ENCODE measurements at regions not wholly inside any gene's neighbourhood (a gene's known extent, or its start where the extent isn't known, plus 50 kb on each side); places are given as distances from the start of the nearest gene placed in this dataset.

DNA sequence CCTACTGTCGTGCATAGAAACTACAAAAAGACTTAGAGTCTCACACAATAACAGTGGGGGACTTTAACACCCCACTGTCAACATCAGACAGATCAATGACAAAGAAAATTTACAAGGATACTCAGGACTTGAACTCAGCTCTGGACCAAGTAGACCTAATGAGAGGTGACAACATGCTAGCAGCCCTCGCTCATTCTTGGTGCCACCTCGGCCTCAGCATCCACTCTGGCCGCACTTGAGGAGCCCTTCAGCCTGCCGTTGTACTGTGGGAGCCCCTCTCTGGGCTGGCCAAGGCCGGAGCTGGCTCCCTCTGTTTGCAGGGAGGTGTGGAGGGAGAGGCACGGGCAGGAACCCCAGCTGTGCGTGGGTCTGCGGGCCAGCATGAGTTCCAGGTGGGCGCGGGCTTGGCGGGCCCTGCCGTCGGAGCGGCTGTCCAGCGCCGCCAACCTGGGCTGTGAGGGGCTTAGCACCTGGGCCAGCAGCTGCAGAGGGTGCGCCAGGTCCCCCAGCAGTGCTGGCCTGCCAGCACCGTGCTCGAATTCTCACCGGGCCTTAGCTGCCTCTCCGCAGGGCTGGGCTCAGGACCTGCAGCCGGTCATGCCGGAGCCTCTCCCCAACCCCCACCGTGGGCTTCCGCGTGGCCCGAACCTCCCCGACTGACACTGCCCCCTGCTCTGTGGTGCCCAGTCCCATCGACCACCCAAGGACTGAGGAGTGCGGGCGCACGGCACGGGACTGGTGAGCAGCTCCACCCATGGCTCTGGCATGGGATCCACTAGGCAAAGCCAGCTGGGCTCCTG, 205.6 kb downstream of the FRK start:
- Histone ChIP-seq H3K4me1 (ENCODE audit: control insufficient read depth in 1 of 2, low read depth in 2 of 2) (no peaks in the 10 kb centered on the region), H3K36me3 (no peaks in the 10 kb centered on the region), H3K27ac (no peak overlapping the region), H3K4me3 (no peak overlapping the region), H3K27me3 (replicated peaks; ENCODE audit: insufficient read depth) (no peaks in the 10 kb centered on the region), H3K9me3 (no peaks in the 10 kb centered on the region)
- TF ChIP-seq, protein P1, sequence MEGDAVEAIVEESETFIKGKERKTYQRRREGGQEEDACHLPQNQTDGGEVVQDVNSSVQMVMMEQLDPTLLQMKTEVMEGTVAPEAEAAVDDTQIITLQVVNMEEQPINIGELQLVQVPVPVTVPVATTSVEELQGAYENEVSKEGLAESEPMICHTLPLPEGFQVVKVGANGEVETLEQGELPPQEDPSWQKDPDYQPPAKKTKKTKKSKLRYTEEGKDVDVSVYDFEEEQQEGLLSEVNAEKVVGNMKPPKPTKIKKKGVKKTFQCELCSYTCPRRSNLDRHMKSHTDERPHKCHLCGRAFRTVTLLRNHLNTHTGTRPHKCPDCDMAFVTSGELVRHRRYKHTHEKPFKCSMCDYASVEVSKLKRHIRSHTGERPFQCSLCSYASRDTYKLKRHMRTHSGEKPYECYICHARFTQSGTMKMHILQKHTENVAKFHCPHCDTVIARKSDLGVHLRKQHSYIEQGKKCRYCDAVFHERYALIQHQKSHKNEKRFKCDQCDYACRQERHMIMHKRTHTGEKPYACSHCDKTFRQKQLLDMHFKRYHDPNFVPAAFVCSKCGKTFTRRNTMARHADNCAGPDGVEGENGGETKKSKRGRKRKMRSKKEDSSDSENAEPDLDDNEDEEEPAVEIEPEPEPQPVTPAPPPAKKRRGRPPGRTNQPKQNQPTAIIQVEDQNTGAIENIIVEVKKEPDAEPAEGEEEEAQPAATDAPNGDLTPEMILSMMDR (IDR thresholded peaks at IDR 0.05), result no peak
- ATAC-seq (ENCODE audit: insufficient number of reproducible peaks, low FRiP score, low read depth), result no peak
- no peak for DNase-seq (ENCODE audit: low spot score)

DNA sequence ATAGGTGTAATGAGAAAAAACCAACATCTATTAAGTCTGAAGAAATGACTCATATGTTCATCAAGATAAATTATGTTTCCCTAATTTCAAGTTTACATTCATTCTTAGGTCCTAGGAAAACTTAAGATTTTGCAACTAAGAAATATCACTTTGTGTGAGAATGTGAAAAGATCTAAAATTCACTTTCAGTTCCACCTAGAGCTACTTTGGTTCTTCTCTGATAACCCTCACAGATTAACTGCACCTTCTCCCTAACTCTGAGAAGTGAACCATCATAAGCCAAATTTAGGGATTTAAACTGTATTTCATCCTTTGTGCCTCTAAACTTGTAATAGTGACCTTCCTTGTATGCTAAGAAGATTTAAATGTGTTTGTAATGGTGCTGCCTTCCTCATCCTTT, 213.0 kb downstream of the FRK start:
- Histone ChIP-seq H3K4me3 (no peak overlapping the region), H3K27ac (no peak overlapping the region), H3K4me1 (ENCODE audit: control insufficient read depth in 1 of 2, low read depth in 2 of 2) (no peaks in the 10 kb centered on the region), H3K36me3 (no peaks in the 10 kb centered on the region), H3K27me3 (replicated peaks; ENCODE audit: insufficient read depth) (no peaks in the 10 kb centered on the region), H3K9me3 (no peaks in the 10 kb centered on the region)
- DNase-seq (ENCODE audit: low spot score), result no peak
- TF ChIP-seq, protein P1 (IDR thresholded peaks at IDR 0.05), result no peak
- no peak for ATAC-seq (ENCODE audit: insufficient number of reproducible peaks, low FRiP score, low read depth)

DNA sequence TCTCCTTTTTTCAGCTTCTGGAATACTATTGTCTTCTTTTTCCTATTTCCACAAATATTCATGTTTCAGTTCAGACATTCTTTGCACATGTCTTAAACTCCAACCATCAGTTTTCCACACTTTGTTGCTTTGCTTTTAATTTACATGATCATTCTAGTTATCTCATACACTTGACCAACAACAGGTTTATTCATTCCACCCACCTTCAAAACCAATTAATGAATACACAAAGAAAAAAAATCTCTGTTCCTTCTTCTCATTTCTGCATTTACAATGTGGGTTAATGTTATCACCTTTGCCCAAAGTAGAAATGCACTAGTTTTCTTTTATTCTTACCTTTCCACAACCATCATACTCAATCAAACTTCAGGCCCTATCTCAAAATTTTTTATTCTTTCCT, 216.7 kb downstream of the FRK start:
- Histone ChIP-seq H3K4me3 (no peak overlapping the region), H3K9me3 (no peaks in the 10 kb centered on the region), H3K4me1 (ENCODE audit: control insufficient read depth in 1 of 2, low read depth in 2 of 2) (no peaks in the 10 kb centered on the region), H3K27ac (no peak overlapping the region), H3K36me3 (no peaks in the 10 kb centered on the region), H3K27me3 (replicated peaks; ENCODE audit: insufficient read depth) (no peaks in the 10 kb centered on the region)
- ATAC-seq (ENCODE audit: insufficient number of reproducible peaks, low FRiP score, low read depth) (no peak), DNase-seq (ENCODE audit: low spot score) (no peak)
- TF ChIP-seq, protein P1 (IDR thresholded peaks at IDR 0.05), result no peak

DNA sequence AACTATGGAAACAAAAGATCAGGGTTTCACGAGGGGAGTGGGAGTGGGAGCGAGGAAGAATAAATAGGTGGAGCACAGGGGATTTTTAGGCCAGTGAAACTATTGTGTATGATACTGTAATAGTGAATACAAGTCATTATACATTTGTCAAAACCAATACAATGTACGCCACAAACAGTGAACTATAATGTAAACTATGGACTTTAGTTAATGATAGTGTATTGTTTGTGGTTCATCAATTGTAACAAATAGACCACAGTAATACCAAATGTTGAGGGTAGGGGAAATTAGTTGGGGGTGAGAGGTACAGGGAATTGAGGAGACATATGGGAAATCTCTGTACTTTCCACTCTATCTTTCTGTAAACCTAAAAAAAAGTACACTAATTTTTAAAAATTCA, 218.4 kb downstream of the FRK start:
- ATAC-seq (ENCODE audit: insufficient number of reproducible peaks, low FRiP score, low read depth), result no peak
- no peaks in the 10 kb centered on the region for H3K36me3 ChIP-seq
- TF ChIP-seq, protein P1 (IDR thresholded peaks at IDR 0.05), result no peak
- no peak overlapping the region for H3K27ac ChIP-seq
- no peaks in the 10 kb centered on the region for H3K9me3 ChIP-seq
- no peaks in the 10 kb centered on the region for H3K4me1 ChIP-seq (ENCODE audit: control insufficient read depth in 1 of 2, low read depth in 2 of 2)
- H3K27me3 ChIP-seq (replicated peaks; ENCODE audit: insufficient read depth), result no peaks in the 10 kb centered on the region
- DNase-seq (ENCODE audit: low spot score), result no peak
- no peak overlapping the region for H3K4me3 ChIP-seq

DNA sequence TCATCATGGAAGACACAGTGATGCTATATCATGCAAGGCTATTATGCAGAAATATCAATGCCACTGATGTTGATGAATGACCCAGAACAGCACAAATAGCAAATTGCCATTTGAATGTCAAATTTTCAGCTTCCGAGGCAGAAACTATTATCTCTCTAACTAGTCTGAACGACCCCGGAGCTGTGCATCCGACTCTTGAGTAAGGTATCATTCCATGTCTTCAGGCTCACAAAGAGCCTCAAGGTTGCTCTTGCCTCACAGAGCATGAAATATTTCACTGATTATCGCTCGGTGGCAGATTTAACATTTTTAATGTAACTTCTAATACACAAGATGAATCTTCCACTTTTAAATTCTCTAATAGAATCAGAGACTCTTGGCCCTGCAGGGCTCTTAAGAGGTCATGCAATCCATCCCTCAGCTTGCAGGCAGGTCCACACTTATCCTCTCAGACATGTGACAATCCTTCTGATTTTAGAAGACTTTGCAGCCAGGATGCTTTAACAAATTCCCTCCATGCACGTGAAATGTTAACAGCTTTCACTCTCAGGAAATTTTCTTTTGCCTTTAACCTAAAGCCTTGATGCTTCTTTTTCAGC, 221.0 kb downstream of the FRK start:
- DNase-seq (ENCODE audit: low spot score), result no peak
- H3K4me1 ChIP-seq (ENCODE audit: control insufficient read depth in 1 of 2, low read depth in 2 of 2), result no peaks in the 10 kb centered on the region
- no peak overlapping the region for H3K4me3 ChIP-seq
- no peak for ATAC-seq (ENCODE audit: insufficient number of reproducible peaks, low FRiP score, low read depth)
- H3K36me3 ChIP-seq, result no peaks in the 10 kb centered on the region
- no peak overlapping the region for H3K27ac ChIP-seq
- TF ChIP-seq, protein P1 (IDR thresholded peaks at IDR 0.05), result no peak
- H3K9me3 ChIP-seq, result no peaks in the 10 kb centered on the region
- no peaks in the 10 kb centered on the region for H3K27me3 ChIP-seq (replicated peaks; ENCODE audit: insufficient read depth)

Measured in thoracic aorta (tissue), 2 donors.